Naive B cell (primary cell): ENCODE measurements at regions not wholly inside any gene's neighbourhood (a gene's known extent, or its start where the extent isn't known, plus 50 kb on each side); places are given as distances from the start of the nearest gene placed in this dataset.

Source experiments
- ATAC-seq, 2 donors: fragments of 150-1000 bp; cut with Tn5 transposase; 2 replicates each; pipeline ENCODE4 v1.10.0; 2021; ENCODE audit warnings: low read depth in 2 of 2, mild to moderate bottlenecking in 2 of 2, moderate library complexity in 2 of 2
- DNase-seq: peaks from one replicate; pipeline ENCODE4 v3.0.0; 2022
- H3K27ac Mint-ChIP-seq, 6 donors: one replicate each; pipeline ENCODE4 v1.8.0; 2020 to 2022; ENCODE audit warnings: mild to moderate bottlenecking in 6 of 6, mixed read lengths in 6 of 6, moderate library complexity in 5 of 6, inconsistent platforms in 2 of 6
- H3K27me3 Mint-ChIP-seq, 3 donors: one replicate each; pipeline ENCODE4 v1.8.0; 2021 to 2022; ENCODE audit warnings: mixed read lengths in 3 of 3, mild to moderate bottlenecking in 1 of 3
- H3K36me3 Mint-ChIP-seq, 2 donors: one replicate each; pipeline ENCODE4 v1.8.0; 2020 to 2022; ENCODE audit warnings: mixed read lengths in 2 of 2, inconsistent platforms in 1 of 2, mild to moderate bottlenecking in 1 of 2
- H3K4me1 Mint-ChIP-seq, 3 donors: one replicate each; pipeline ENCODE4 v1.8.0; 2020 to 2022; ENCODE audit warnings: mixed read lengths in 3 of 3, inconsistent platforms in 1 of 3, mild to moderate bottlenecking in 1 of 3, moderate library complexity in 1 of 3
- H3K4me3 Mint-ChIP-seq, 8 donors: one replicate each; pipeline ENCODE4 v1.8.0; 2020 to 2022; ENCODE audit warnings: mild to moderate bottlenecking in 8 of 8, mixed read lengths in 8 of 8, moderate library complexity in 8 of 8, inconsistent platforms in 2 of 8
- H3K9me3 Mint-ChIP-seq, 7 donors: one replicate each; pipeline ENCODE4 v1.8.0; 2020 to 2022; ENCODE audit warnings: mixed read lengths in 7 of 7, mild to moderate bottlenecking in 5 of 7, inconsistent platforms in 2 of 7, moderate library complexity in 1 of 7

DNA sequence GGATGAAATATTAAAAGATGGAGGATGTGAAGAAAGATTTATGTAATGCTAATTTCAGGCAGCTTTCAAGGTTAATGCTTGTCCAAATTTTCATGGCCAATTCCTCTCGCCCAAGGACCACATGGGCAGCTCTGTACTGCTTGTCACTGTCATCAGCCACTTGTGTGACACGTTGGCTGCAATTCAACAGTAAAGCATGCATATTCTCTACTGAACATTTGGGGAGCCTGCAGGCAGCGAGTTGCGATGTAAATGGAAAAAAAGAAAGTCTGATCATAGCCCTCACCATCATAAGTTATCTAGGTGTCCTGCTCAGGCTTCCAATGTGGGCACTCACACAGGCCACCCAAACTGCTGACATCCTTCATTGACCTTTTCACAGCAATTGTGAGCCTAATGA, 1026.8 kb upstream of the NR2F2 start:
- Mint-ChIP-seq H3K27me3 (peaks cover 5 to 12% (median 6%) of the 10 kb centered on the region in 3 donors), H3K36me3 (no peaks in the 10 kb centered on the region), H3K4me3 (no peak overlapping the region), H3K9me3 (peaks cover 0 to 7% (median 0%) of the 10 kb centered on the region in 7 donors), H3K27ac (no peak overlapping the region), H3K4me1 (no peaks in the 10 kb centered on the region)
- ATAC-seq (no peak), DNase-seq (no peak)

DNA sequence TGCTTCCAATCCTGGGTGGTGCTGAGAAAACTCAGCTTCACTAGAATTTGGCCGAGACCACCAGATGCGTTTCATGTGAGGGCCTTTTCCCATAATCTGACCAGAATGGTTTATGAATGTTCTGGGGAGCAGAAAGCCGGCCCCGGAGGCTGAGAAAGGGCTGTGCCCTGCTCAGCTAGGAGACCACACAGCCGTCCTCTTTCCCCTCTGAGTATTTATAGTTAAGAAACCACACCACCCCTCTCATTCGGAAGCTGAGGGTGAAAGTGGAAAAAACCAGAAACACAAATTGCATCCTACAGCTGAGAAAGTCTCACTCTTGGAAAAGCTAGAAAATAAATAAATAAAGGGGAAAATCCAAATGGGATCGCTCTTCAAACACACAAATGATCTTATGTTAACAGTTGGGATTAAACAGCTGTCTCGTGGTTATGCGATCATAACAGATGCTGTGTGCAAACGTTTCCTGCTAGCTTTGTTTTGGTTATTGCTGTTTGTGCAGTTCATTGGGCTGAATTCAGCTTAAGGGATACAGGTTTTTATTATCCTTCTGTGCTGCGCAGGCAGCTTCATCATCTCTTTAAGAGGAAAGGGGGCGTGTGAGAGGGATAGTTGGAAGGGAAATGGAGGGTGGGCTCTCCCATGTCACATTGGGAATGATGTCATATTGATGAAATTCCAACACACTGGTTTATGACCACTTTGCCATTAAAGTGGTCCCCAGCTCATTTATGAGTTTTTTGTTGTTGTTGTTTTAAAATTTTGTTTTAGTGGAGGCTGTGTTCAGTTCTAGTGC, 1026.2 kb upstream of the NR2F2 start:
- H3K9me3 Mint-ChIP-seq = peaks cover 0 to 7% (median 0%) of the 10 kb centered on the region in 7 donors
- H3K4me1 Mint-ChIP-seq = no peaks in the 10 kb centered on the region
- no peaks in the 10 kb centered on the region for H3K36me3 Mint-ChIP-seq
- no peak overlapping the region for H3K4me3 Mint-ChIP-seq
- peaks cover 5 to 12% (median 6%) of the 10 kb centered on the region in 3 donors for H3K27me3 Mint-ChIP-seq
- H3K27ac Mint-ChIP-seq = no peak overlapping the region
- DNase-seq = no peak
- ATAC-seq = no peak

DNA sequence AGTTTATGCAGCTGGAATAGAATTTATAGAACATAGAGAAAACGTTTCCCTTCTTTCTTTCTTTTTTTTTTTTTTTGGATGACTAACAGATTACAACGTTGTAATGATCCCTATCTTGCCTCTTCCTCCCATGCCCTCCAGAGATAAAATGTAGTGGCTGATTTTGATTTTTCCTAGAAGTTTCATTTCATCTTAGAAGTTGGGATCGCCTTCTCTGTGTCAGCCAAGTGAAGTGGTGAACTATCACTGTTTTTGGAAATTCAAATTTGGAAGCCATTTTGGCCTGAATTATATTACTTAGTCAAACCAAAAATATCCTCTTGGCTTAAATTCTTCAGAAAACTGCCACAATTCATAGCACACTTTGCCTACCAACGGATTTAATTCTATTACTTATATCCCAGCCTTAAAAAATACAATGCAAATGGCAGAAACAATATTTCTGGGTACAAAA, 1025.5 kb upstream of the NR2F2 start:
- Mint-ChIP-seq H3K36me3 (no peaks in the 10 kb centered on the region), H3K27ac (no peak overlapping the region), H3K9me3 (peaks cover 0 to 10% (median 0%) of the 10 kb centered on the region in 7 donors), H3K4me3 (no peak overlapping the region), H3K27me3 (peaks cover 5 to 12% (median 6%) of the 10 kb centered on the region in 3 donors), H3K4me1 (no peaks in the 10 kb centered on the region)
- ATAC-seq (no peak), DNase-seq (no peak)

DNA sequence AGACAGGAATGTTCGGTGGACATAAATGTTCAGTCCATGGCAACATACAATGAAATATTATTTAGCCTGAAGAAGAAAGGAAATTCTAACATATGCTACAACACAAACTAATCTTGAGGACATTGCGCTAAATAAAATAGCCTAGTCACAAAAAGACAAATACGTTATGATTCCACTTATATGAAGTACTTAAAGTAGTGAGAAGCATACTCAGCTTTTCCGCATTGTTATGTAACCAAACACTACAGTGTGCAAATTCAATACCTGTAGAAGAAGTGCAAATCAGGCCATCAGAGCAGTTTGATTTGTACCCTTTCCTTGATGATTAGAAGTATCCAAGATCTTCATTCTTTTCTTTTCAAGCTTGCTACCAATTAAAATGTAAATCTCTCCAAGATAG, 1023.4 kb upstream of the NR2F2 start:
- peaks cover 0 to 7% (median 2%) of the 10 kb centered on the region in 7 donors for H3K9me3 Mint-ChIP-seq
- no peaks in the 10 kb centered on the region for H3K36me3 Mint-ChIP-seq
- no peak for ATAC-seq
- H3K4me3 Mint-ChIP-seq = no peak overlapping the region
- no peak for DNase-seq
- H3K4me1 Mint-ChIP-seq = no peaks in the 10 kb centered on the region
- H3K27me3 Mint-ChIP-seq = peaks cover 5 to 8% (median 6%) of the 10 kb centered on the region in 3 donors
- no peak overlapping the region for H3K27ac Mint-ChIP-seq

DNA sequence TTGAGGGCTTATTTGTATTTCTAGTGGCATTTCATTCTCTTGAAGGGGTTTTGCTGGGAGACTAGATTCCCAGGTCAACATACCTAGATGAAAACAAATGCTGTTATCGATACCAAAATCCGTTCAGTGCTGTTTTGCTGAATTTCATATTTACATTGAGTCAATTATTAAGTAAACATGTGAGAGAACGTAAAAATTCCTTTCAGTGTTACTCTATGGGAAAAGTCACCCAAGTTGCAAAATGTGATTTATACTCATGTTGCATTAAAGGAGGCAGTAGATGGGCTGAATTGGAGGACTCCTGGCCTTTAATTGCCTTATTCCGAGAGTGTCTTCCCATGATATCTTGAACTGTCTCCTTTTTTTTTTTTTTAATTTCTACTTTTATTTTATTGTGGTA, 1011.3 kb upstream of the NR2F2 start:
- Mint-ChIP-seq H3K4me3 (no peak overlapping the region), H3K27ac (no peak overlapping the region), H3K9me3 (peaks cover 0 to 16% (median 4%) of the 10 kb centered on the region in 7 donors), H3K4me1 (no peaks in the 10 kb centered on the region), H3K36me3 (no peaks in the 10 kb centered on the region), H3K27me3 (no peaks in the 10 kb centered on the region)
- DNase-seq (no peak), ATAC-seq (no peak)

DNA sequence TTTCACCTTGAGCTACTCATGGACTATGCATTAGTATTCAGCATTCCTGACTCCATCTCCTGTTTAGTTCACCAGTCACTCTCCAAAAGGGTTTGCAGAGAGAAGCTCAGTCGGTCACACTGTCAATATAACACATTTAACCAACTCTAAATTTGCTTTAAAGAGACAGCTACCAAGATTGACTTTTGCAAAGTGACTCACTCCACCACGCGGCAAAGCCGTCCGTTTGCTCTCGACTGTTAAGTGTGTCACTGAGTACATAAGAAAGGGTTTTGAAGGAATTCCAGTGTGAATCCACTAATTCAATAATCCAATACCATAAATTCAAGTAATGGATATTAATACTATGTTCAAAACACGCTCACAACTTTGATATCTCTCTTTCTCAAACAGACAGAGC, 1006.7 kb upstream of the NR2F2 start:
- ATAC-seq (no peak), DNase-seq (no peak)
- H3K27ac Mint-ChIP-seq = no peak overlapping the region
- peaks cover 0 to 18% (median 16%) of the 10 kb centered on the region in 3 donors for H3K27me3 Mint-ChIP-seq
- H3K36me3 Mint-ChIP-seq = no peaks in the 10 kb centered on the region
- H3K4me1 Mint-ChIP-seq = no peaks in the 10 kb centered on the region
- no peak overlapping the region for H3K4me3 Mint-ChIP-seq
- peaks cover 0 to 7% (median 2%) of the 10 kb centered on the region in 7 donors for H3K9me3 Mint-ChIP-seq

DNA sequence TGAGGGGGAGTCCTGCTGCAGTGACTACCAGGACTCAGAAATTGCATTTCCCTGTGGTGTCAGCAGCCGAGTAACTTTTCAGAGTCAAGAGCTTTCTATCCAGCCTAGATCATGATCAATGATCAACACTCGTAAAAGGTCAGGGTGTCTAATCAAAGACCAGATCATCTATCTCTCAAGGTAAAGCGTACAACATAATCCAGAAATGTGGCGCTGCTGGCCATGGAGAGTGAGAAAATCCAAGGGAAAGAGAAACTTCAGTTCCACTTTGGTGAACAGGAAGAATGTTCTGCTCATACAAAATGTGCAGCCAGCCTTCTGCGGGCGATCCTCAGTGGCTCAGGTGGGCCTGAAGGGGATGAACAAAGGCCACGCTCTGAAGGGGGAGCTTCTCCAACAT, 1005.8 kb upstream of the NR2F2 start:
- Mint-ChIP-seq H3K36me3 (no peaks in the 10 kb centered on the region), H3K27ac (no peak overlapping the region), H3K9me3 (peaks cover 0 to 3% (median 2%) of the 10 kb centered on the region in 7 donors), H3K4me3 (no peak overlapping the region), H3K27me3 (peaks cover 0 to 22% (median 16%) of the 10 kb centered on the region in 3 donors), H3K4me1 (no peaks in the 10 kb centered on the region)
- ATAC-seq (no peak), DNase-seq (no peak)

DNA sequence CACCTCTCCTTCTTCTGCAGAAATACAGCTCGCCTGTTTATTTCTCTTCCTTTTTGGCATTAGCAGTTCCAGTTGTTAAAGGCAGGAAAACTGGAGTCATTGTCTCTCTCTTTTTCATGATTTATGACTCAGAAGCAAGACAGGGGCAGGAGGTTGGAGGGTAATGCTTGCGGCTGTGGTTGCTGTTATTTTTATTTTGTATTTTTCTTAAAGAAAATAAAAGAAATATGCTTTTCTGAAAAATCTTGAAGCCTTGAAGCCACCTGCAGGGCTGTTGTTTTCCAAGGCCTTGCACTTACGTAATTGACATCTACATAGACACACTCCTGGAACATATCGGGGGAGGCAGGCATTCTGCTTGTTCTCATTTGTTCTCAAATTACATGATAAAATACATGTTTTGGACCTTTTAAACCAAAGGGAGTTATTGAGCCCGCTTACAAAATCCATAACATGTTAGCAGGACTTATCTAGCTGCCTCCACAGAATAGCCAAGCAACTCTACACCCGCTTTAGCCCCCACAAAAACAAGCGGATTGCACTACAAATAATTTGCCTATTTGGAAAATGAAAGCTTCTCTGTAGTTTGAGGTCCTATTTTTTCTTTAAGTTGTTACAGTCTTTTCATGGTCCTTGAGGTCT, 1004.6 kb upstream of the NR2F2 start:
- peaks cover 0 to 24% (median 16%) of the 10 kb centered on the region in 3 donors for H3K27me3 Mint-ChIP-seq
- no peaks in the 10 kb centered on the region for H3K36me3 Mint-ChIP-seq
- H3K9me3 Mint-ChIP-seq = peaks cover 0 to 3% (median 0%) of the 10 kb centered on the region in 7 donors
- H3K27ac Mint-ChIP-seq = no peak overlapping the region
- ATAC-seq (no peak), DNase-seq (no peak)
- H3K4me1 Mint-ChIP-seq = no peaks in the 10 kb centered on the region
- no peak overlapping the region for H3K4me3 Mint-ChIP-seq

DNA sequence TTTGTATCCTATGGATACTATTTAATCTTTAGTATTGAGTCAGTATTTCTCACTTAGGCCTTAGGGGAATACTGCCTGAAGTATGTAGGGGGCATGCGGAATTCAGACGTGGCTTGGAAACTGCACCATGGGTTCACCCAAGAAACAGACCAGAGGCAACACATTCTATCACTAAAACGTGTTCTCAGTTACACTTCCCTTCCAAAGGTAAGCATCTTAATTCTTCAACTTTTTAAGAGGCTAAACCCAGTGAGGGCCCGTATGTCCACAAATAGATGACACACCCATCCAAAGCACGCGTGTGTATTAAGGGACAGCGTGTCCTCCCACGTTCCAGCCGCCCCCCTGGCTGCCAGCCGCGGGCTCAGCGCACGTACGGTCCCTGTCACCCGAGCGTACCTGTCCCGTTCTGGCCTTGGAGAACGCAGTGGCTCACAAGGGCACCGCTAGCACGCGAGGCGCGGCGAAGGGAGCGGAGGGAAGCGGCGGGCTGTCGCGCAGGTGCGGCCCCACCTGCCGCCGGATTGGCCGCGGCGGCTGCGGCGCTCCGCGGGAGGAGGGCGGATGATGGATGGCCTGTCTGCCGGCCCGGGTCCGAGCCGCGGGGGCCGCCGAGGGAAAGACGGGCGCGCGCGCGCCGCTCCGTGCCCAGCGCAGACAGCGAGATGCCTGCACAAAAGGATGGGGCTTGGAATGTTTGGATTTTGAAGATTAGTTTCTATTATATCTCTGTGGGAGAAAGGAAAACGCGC, 1003.9 kb upstream of the NR2F2 start:
- DNase-seq (no peak), ATAC-seq (no peak)
- Mint-ChIP-seq H3K36me3 (no peaks in the 10 kb centered on the region), H3K4me1 (no peaks in the 10 kb centered on the region), H3K4me3 (no peak overlapping the region), H3K27me3 (peaks cover 0 to 24% (median 16%) of the 10 kb centered on the region in 3 donors), H3K27ac (no peak overlapping the region), H3K9me3 (peaks cover 0 to 3% (median 0%) of the 10 kb centered on the region in 7 donors)

DNA sequence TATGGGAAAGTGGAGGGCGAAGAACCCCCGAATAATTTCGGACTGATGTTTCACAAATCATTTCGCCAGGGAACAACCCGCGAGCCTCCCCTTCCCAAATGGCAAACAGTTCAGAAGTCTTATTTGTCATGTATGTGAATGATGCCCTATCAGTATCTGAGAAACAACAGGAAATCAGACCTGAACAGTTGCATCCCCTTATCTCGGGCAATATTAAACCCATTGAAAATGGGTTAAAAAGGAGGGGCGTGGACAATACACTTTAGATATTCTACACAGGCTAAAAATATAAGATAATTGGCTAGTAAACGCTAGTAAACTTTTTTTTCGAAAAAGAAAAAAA, 1003.3 kb upstream of the NR2F2 start:
- ATAC-seq (no peak), DNase-seq (no peak)
- H3K36me3 Mint-ChIP-seq = no peaks in the 10 kb centered on the region
- H3K9me3 Mint-ChIP-seq = peaks cover 0 to 3% (median 0%) of the 10 kb centered on the region in 7 donors
- no peaks in the 10 kb centered on the region for H3K4me1 Mint-ChIP-seq
- H3K27ac Mint-ChIP-seq = no peak overlapping the region
- H3K4me3 Mint-ChIP-seq = no peak overlapping the region
- H3K27me3 Mint-ChIP-seq = peaks cover 0 to 24% (median 16%) of the 10 kb centered on the region in 3 donors

DNA sequence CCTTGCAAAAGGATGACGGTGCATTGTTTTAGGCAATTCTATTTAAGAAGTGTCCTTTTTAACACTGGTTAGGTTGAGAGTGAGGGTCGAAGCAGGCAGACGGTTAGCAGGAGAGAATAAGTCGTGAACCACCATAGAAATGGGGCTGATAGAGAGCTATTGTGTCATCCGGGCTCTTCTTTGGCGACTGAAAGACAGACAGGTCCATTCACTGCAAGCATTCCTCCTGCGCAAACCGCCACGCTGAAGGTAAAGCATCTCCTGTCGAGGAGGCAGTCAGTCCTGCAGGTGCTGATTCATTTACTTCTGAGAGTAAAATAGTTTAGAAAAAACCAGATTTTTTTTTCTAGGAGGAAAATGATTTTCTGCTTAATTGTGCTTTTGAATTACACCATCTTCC, 1002.8 kb upstream of the NR2F2 start:
- H3K4me3 Mint-ChIP-seq = no peak overlapping the region
- H3K4me1 Mint-ChIP-seq = no peaks in the 10 kb centered on the region
- peaks cover 0 to 5% (median under 1%) of the 10 kb centered on the region in 7 donors for H3K9me3 Mint-ChIP-seq
- peaks cover 0 to 24% (median 16%) of the 10 kb centered on the region in 3 donors for H3K27me3 Mint-ChIP-seq
- DNase-seq (no peak), ATAC-seq (no peak)
- no peak overlapping the region for H3K27ac Mint-ChIP-seq
- H3K36me3 Mint-ChIP-seq = no peaks in the 10 kb centered on the region

DNA sequence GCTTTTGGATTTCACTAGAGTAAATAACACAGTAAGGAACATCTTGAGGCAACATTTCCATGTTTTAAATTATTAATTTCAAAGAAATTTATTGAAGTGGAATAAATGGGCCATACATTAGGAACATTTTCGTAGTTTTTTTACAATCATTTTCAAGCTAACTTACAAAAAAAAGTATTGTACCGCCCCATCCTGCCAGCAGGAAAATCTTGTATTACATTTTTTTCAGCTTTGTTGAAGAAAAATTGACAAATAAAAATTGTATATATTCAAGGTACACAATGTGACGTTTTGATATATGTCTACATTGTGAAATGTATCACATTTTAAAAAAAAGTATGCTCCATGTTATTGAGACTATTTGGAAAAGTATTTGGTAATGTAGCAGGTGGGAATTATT, 1001.9 kb upstream of the NR2F2 start:
- ATAC-seq (no peak), DNase-seq (no peak)
- H3K36me3 Mint-ChIP-seq = no peaks in the 10 kb centered on the region
- H3K4me3 Mint-ChIP-seq = no peak overlapping the region
- H3K27me3 Mint-ChIP-seq = peaks cover 0 to 24% (median 16%) of the 10 kb centered on the region in 3 donors
- H3K4me1 Mint-ChIP-seq = no peaks in the 10 kb centered on the region
- H3K27ac Mint-ChIP-seq = no peak overlapping the region
- peaks cover 0 to 5% (median 2%) of the 10 kb centered on the region in 7 donors for H3K9me3 Mint-ChIP-seq

DNA sequence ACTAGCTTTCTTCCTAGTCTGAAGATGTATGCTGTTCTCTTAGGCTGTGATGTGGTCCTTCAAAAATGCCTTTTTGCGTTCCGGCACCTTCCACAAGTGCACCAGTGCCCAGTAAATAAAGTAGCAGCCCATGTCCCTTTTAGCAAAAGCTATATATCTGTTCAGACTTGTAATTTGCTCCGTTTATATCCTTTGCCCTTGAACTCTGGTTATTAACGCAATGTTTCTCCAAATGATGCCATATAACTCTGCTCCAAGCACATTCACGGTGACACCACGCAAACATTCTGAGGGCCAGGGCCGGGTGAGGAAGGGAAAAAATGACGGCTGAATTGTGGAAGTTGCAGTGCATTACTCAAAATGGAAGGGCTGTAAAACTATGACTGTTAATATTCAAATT, 1001.1 kb upstream of the NR2F2 start:
- Mint-ChIP-seq H3K27ac (no peak overlapping the region), H3K9me3 (peaks cover 0 to 5% (median 2%) of the 10 kb centered on the region in 7 donors), H3K4me1 (no peaks in the 10 kb centered on the region), H3K36me3 (no peaks in the 10 kb centered on the region), H3K27me3 (peaks cover 0 to 24% (median 16%) of the 10 kb centered on the region in 3 donors), H3K4me3 (no peak overlapping the region)
- DNase-seq = no peak
- no peak for ATAC-seq
